Head of caudate nucleus (tissue), 42 donors: ENCODE measurements at regions not wholly inside any gene's neighbourhood (a gene's known extent, or its start where the extent isn't known, plus 50 kb on each side); places are given as distances from the start of the nearest gene placed in this dataset.

Source experiments
- DNase-seq, 42 donors: peaks; one replicate each; pipeline versions ENCODE4 v3.0.0 to v3.0.0-alpha.2; 2020 to 2021; ENCODE audit warnings: mixed read lengths in 7 of 42
- intact Hi-C: fragments of 100-400 bp; cut with DNase I; formaldehyde crosslinking; loops from one replicate; pipeline ENCODE4 v1.15.0; 2022

DNA sequence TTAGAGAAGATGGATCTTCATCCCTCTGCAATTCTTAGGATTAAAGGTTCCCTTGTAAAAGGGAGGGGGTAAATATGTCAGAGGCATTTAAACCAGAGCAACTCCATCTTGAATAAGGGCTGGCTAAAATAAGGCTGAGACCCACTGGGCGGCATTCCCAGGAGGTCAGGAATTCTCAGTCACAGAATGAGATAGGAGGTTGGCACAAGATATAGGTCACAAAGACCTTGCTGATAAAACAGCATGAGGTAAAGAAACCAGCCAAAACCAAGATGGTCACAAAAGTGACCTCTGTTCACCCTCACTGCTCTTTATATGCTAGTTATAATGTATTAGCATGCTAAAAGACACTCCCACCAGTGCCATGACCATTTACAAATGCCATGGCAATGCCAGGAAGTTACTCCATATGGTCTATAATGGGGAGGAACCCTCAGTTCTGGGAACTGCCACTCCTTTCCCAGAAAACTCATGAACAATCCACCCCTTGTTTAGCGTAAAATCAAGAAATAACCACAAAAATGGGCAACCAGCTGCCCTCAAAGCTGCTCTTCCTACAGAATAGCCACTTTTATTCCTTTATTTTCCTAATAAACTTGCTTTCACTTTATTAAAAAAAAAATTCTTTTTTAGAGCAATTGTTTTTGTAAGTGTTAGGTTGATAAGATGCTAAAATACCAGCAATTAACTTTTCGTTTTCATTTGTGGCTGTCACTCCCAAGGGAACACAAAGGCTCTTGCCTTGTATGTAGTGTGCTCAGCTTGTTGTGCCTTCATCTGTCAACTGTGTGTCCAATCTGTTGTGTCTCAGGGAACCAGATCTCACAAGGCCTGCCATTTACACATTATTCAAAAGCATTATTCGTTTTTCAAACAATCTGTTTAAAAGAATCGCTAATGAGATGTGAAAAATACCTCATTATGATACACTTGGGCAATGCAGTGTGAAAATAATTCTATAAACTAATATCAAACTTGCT lies 205.2 kb upstream of the RGPD4 start:
- DNase-seq: no peak
- intact Hi-C loops: no loop called here

DNA sequence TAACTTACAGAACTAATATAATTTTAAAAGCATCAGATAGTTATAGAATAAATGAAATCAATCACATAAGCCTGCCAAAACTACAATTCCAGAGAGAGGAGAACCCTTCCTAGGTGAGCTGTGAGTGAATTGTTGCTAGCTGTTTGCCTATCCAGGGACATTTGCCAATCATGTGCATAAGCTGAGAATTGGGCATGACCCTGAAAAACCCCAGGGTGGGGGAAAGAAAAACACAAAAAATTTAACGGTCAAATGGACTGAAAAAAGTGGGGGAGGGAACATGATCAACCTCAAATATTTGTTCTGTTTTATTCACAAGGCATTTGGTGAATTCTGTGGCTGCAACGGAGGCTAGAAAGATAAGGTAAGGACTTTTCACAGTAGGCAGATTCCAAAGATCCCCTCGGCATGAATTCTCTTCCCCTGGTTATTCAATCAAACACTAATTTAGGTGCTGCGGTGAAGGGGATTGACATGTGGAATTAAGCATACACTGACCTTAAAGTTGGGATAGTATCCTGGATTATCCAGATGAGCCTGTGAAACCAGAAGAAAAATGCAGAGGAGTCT lies 203.9 kb upstream of the RGPD4 start:
- DNase-seq: no peak
- intact Hi-C loops: no loop called here

DNA sequence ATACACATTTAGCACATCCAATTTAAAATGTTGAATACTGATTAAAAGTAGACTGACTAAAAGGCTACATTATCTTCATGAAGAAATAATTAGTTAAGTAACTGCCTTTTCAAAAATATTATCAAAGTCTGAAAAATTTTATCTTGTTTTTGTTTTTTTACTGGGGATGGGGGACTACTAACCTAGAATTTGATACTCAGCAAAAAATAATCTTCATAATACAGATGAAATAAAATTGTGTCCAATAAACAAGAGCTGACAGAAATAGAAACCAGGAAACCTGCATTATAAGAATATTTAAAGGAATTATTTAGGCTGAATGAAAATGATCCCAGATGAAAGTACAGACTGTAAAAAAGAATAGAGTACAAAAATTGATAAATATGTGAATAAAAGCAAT lies 200.7 kb upstream of the RGPD4 start:
- intact Hi-C loops: no loop called here
- no peak for DNase-seq

DNA sequence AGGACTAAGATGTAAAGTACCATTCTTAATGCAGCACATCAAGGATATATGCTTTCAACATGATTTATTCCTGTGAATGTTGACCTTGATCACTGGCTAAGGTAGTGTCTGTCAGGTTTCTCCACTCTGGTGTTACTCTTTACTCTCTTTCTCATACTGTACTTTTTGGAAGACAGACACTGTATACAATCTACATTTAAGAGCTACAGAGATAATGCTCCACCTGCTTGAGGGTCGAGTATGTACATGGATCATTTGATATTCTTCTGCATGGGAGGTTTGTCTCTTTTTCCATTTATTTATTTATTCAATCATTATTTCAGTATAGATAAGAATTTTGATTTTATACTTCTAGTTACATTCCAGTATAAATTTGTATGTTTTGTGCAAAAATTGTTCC lies 199.5 kb upstream of the RGPD4 start:
- no peak for DNase-seq
- intact Hi-C loops: no loop called here

DNA sequence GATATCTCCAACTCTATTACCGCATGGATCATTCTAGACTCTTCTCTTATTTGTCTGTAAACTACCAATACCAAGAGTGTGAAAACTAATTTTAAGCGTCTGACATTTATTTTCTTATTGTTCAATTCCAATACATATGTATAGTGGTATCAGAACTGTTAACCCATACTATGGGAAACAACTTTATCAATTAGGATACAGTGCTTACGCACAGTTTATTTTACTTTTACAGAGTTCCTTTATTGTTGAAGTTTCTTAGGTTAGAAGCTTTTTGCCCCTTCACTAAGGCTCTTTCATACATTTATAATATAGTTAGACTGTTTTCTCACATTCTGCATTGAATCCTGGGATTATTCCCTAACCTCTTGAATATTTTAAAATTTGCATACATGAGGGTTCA lies 198.8 kb upstream of the RGPD4 start:
- no peak for DNase-seq
- intact Hi-C loops: no loop called here

DNA sequence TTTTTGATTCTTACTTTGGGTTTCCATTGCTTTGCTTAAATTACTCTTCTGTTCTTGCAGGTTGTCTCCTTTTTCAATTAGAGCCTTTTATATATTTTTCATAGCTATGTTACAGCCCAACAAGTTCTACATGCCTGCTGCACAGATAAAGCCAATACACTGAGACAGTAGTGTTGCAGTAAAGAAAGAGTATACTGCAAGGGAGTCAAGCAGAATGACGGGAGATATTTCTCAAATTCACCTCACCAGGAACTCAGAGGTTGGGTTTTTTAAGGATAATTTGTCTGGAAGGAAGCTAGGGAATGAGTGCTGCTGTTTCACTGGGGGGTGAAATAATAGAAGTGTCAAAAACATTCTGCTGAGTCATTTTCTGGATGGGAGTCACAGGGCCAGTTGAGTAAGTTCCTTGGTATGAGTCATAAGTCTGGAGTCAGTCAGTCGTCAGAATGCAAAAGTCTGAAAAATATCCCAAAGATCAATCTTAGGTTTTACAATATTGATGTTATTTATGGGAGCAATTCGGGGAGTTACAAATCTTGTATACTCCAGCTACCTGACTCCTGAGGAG lies 193.0 kb upstream of the RGPD4 start:
- no peak for DNase-seq
- intact Hi-C loops: no loop called here

DNA sequence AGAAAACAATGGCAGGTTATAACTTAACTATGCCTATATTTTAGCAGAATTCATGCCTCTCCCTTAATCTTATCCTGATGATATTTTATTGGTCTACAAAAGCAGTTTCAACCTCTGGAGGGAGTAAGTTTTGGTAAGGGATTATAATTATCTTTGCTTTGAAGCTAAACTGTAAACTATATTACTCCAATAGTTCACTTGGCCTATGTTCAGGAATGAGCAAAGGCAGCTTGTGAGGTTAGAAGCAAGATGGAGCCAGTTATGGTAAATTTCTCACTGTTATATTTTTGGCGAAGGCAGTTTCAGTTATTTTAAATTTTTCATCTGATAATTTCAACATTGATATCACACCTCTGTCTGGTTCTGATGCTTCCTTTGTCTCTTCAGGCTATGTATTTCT lies 192.5 kb upstream of the RGPD4 start:
- intact Hi-C loops: no loop called here

DNA sequence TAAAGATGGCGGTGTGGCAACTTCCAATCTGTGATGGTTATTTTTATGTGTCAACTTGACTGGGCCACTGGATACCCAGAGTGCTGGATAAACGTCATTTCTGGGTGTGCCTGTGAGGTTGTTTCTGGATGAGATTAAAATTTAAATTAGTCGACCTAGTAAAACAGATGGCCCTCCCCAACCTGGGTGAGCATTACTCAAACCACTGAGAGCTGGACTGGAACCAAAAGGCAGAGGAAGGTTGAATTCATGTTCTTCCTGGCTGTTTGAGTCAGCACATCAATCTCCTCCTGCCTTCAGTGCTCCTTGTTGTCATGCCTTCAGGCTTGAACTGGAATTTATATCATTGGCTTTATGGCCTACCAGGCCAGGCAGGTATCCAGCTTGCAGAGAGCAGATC lies 190.8 kb upstream of the RGPD4 start:
- intact Hi-C loops: no loop called here
- DNase-seq: no peak

More for the DNA sequence above, 192.5 kb upstream of the RGPD4 start:
- DNase-seq: no peak

DNA sequence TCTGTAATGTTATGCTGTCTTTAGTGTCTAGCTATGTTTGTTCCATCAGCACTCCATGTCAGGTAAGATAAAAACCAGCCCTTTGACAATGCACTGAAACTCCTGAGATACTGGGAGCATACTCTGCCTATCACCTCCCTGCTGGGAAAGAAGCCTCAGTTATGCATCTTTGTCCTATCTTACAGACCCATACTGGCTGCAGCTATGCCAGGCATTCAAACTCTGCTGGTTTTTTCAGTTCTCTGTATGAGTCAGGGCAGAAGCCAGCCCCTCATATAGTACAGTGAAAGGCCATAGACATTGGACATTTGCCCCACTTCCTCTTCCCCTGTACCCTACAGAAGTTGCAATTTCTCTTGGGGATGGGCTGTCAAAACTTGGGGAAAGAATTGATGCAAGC lies 181.1 kb upstream of the RGPD4 start:
- intact Hi-C loops: no loop called here
- DNase-seq: no peak

DNA sequence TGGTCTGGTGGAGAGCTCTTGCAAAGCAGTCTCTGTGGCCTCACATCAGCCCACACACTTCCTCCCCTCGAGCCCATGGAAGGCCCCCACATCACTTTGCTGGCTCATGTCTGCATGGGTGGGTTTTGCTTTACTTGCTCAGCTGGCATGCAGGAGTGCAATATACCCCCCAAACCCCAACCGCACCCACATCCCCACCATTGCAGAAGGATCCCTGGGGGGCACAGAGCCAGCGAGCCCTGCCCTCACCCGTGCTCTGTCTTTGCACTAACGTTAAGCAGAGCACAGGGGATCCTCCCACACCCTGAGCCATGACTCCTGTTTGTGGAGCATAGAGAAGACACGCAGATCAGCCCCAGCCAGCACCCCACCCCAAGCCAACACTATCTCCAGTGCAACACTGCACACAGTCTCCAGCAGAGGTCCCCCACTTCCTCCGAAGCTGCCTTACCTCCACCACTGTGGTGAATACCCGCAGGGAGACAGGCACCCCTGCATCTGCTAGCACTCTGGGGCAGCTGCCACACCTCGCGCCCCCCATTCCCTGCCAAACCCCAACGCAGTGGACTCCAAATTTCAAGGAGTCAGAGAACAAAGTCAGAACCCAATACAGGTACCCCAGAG lies 177.8 kb upstream of the RGPD4 start:
- intact Hi-C loops: no loop called here
- no peak for DNase-seq

DNA sequence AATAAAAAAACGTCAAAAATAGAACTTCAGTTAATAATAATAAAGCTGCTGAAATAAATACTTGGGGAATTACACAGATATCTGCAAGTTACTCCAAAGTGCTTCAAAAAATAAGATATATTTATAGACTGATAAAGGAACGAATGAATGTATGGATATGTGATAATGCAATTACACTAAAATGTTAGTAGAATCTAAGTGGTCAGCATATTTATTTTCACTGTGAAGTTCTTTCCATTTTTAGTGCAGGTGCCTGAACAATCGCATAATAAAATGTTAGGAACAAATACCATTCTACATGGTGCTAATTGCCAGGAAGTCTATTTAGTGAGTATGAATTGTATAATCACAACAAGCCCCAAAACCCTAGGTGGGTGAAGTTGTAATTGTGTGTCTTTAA lies 169.6 kb upstream of the RGPD4 start:
- intact Hi-C loops: no loop called here
- DNase-seq: no peak

DNA sequence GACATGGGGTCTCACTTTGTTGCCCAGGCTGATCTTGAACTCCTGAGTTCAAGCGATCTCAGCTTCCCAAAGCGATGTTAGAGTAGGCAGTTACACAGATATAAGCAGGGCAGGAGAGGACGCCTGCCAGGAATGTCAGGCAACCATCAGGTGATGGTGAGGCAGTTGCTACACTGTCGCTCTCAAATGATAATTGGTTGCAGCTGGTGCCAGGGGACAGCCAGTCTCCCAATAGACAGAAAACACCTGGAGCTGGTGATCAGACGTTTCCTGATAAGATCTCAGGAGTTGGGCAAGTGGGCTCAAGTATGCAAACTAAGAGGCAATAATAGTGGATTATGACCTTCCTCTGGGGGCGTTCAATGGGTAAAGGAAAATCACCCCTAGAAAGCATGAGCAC lies 163.1 kb upstream of the RGPD4 start:
- DNase-seq: no peak
- intact Hi-C loops: no loop called here

DNA sequence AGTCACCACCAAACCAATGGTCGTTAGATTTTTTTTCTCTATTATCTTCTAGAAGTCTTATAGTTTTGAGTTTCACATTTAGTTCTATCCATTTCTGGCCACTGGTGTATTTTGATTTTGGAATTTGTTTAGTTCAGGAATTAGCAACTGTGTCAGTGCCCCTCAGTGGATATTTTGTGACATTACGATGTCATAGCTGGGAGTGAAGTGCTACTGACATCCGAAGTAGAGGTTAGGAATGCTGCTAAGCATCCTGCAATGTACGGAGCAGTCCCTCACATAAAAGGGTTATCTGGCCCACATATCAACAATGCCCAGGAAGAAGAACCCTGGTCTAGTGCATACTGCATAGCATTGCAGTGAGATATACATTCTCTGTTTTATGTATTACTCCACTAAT lies 157.4 kb upstream of the RGPD4 start:
- intact Hi-C loops: no loop called here
- peak in 5 of 42 donors; percentile 5 to 43 (median 11) for DNase-seq

DNA sequence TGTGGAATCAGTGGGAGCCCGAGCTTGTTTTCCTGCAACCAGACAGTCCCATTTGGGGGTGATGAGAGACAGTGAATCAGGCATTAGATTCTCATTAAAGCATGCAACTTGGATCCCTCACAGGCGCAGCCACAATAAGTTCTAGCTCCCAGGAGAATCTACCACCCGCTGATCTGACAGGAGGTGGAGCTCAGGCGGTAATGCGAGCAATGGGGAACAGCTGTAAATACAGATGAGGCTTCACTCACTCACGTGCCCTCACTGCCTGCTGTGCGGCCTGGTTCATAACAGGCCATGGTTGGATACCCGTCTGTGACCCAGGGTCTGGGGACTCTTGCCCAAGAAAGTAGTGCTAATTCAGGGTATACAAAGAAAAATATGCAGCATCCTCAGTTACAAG lies 144.8 kb upstream of the RGPD4 start:
- DNase-seq: no peak
- intact Hi-C loops: no loop called here

DNA sequence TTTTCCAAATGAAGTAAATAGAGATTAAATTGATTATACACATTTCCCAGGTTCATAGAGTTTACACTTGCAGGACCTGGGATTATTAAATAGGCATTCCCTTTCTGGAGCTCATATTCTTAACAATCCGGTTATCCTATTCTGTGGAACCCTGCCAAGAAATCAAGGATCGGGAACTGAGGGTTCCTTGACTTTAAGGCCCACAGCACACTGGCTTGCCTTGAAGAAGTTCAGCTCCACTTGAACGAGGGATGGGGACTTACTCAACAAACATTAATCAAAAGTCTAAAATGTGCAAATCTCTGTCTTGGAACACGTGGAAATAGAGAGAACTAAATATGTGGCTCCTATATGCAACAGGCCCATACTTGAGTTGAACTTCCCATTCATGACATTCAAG lies 142.3 kb upstream of the RGPD4 start:
- no peak for DNase-seq
- intact Hi-C loops: no loop called here

DNA sequence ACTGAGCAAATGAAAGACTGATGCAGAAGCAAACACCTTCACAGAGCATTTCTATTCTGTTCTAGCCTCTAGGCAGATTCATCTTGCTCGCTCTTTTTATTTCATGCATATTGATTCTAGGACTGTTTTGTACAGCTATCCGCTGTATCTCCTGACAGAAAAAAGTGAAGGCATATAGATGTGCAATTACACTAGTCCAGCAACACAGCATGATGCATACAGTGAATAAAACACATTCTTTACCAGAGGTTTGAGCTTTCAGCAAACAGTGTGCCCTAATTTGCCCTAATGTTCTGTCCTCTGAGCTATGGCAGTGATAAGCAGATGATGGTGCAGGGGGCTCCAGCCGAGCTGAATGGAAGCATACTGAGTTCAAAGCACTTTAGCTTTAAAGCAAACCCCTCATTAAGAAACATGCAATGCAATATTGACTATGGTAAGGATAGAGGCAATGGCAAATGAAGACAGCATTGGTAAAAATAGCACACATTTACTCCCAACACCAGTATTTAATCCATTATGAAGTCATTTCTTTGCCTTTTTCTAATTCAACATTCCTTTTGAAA lies 141.2 kb upstream of the RGPD4 start:
- intact Hi-C loops: no loop called here
- DNase-seq: no peak

DNA sequence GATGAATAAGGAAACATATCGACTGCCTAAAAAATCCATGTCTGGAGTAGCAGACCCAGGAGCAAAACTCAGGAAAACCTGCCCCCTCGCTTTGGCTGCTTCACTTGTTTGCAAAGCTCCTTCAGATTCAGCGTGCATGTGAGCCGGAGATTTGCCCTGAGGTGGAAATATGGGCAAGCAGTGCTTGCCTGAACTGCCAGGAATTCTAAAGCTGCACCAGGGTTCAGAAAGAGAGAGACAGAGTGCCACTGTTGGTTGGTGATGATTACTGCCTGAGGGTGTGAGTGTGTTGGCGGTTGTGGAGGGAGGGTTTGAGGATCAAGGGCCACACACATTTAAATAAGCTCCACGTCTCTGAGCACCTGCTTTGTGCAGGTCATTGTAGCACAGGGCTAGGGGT lies 139.6 kb upstream of the RGPD4 start:
- intact Hi-C loops: no loop called here
- no peak for DNase-seq

DNA sequence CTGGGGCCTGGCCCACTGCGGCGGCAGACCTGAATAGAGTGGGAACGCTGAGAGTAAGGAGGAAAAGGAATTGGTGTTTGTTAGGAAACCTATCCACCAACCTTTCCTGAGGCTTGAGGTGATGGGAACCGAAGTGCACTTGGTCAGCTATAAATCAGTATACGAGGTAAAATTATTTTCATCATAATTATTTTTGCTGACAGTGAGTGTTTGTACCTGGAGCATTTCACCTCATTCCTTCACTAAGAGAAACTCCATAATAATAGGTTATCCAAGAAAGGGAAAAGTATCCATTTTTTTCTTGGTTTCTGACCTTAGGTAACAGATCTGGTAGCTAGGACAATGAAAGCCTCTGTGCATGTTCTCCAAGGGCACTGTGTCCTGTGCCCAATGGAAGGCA lies 138.6 kb upstream of the RGPD4 start:
- intact Hi-C loops: no loop called here
- no peak for DNase-seq

DNA sequence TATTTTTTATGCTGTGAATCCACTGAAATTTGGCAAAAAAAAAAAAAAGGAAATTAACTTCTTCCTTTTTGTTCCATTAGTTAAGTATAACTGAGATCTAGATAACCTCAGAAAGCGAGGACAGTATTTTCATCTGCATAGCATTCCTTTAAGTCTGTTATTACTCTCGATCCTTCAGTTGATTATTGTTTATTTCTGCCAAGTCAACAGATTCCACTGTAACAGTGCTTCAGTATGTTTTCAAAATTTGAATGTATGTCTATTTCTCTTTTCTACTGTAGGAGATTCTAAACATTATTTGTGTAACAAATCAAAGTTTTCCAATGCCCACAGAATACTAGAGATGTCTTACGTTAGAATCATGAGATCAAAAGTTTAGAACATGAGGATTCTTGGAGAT lies 133.1 kb upstream of the RGPD4 start:
- DNase-seq: no peak

DNA sequence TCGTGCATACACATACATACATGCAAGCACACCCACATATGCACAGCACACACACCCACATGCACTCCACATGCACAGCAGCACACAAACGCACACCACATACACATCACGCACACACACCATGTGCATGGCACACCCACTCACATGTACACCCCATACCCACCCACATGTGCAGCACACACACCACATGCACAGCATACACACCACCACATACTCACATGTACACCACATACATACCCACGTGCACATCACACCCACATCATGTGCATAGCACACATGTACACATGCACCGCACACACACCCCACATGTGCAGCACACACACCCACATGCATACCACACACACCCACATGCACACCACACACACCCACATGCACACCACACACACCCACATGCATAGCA lies 132.0 kb upstream of the RGPD4 start:
- intact Hi-C loops: no loop called here
- no peak for DNase-seq

More for the DNA sequence above, 133.1 kb upstream of the RGPD4 start:
- intact Hi-C loops: no loop called here
